Skeletal muscle satellite cell (primary cell): ENCODE measurements at regions not wholly inside any gene's neighbourhood (a gene's known extent, or its start where the extent isn't known, plus 50 kb on each side); places are given as distances from the start of the nearest gene placed in this dataset.

ENCODE experiments used
- H3K27me3 ChIP-seq: 2 replicates; pipeline ENCODE4 v1.7.0; 2013; ENCODE audit warnings: low read length; ENCODE audit not compliant: control insufficient read depth, insufficient read depth
- H3K36me3 ChIP-seq: 2 replicates; pipeline ENCODE4 v1.7.0; 2013; ENCODE audit warnings: mild to moderate bottlenecking, control low read depth, low read length; ENCODE audit not compliant: insufficient read depth
- H3K4me1 ChIP-seq: 2 replicates; pipeline ENCODE4 v1.7.0; 2013; ENCODE audit warnings: low read length; ENCODE audit not compliant: control insufficient read depth, insufficient read depth
- H3K4me2 ChIP-seq: 2 replicates; pipeline ENCODE4 v1.7.0; 2013; ENCODE audit warnings: mild to moderate bottlenecking, low read length
- H3K4me3 ChIP-seq: 2 replicates; pipeline ENCODE4 v1.7.0; 2013; ENCODE audit warnings: low read length
- H3K9ac ChIP-seq: 2 replicates; pipeline ENCODE4 v1.7.0; 2013; ENCODE audit warnings: mild to moderate bottlenecking, low read depth, low read length, moderate library complexity
- H3K9me3 ChIP-seq: replicated peaks from 2 replicates; pipeline ENCODE4 v1.7.0; 2013; ENCODE audit warnings: mild to moderate bottlenecking, control low read depth, low read length

DNA sequence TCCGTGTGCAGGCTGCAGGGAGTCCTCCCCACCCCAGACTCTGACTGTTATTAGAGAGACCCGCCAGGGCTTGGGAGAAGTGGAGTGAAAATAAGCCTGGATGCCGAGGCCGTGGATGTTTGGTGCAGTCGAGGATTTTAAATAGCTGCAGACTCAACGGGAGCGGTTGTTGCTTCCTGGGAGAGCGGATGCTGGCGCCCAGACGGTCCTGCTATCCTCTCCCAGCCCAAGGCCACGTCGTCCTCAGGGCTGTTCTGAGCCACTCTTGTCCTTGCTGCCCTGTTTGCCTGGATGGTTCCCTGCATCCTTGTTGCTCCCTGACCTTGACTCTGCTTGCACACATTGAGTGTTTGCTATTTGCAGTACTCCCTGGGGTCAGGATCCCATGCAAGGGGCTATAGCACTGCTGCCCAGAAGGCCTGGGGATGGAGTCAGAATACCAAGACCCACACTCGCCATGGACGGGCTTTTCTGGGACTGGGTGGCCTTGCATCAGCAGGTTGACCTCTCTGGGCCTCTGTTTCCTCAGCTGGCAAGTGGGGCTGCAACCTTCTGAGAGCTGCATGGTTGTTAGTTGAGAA lies 205.3 kb upstream of the C1orf174 start:
- Histone ChIP-seq H3K9ac (no peak overlapping the region), H3K4me1 (no peaks in the 10 kb centered on the region), H3K9me3 (peaks cover 16% of the 10 kb centered on the region), H3K4me3 (no peak overlapping the region), H3K36me3 (no peaks in the 10 kb centered on the region), H3K27me3 (no peaks in the 10 kb centered on the region), H3K4me2 (no peak overlapping the region)

DNA sequence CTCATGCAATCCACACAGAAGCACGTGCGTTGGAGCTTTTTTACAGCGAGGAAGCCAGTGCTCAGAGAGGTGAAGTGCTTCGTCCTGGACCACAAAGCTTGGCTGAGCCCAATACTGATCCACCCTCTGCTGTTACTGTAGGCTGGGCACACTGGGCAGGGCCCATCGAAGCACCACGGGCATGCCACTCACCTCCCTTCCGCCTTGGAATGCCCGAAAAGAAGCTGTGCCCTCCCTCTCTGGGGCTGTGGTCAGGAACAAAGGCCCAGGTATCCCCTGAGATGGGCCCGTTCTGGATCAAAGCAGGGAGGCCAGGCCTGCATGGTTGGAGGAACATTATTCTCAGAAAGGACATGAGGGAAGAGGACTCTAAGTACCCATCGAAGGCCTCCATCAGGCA lies 206.7 kb upstream of the C1orf174 start:
- Histone ChIP-seq H3K9me3 (peaks cover 21% of the 10 kb centered on the region), H3K27me3 (no peaks in the 10 kb centered on the region), H3K36me3 (no peaks in the 10 kb centered on the region), H3K4me2 (no peak overlapping the region), H3K4me1 (no peaks in the 10 kb centered on the region), H3K9ac (no peak overlapping the region), H3K4me3 (no peak overlapping the region)

DNA sequence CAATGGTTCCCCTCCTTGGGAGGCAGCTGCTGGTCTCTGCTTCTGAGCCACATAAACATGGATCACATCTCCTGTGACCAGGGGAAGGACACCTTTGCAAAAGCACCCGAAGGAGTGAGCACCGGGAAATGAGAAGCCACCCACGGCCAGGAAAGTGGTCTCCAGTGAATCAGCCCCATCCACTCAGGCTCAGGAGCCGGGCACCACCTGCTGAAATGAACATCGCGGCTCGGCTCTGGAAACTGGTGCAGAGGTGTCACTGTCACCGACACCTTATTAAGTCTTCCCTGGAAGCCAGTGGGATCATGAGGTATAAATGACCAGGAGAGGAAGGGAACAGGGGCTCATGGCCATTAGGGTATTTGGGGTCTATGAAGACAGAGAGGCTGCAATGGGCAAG lies 207.2 kb upstream of the C1orf174 start:
- peaks cover 21% of the 10 kb centered on the region for H3K9me3 ChIP-seq
- no peaks in the 10 kb centered on the region for H3K36me3 ChIP-seq
- no peaks in the 10 kb centered on the region for H3K4me1 ChIP-seq
- no peak overlapping the region for H3K9ac ChIP-seq
- H3K4me3 ChIP-seq = no peak overlapping the region
- no peaks in the 10 kb centered on the region for H3K27me3 ChIP-seq
- H3K4me2 ChIP-seq = no peak overlapping the region

DNA sequence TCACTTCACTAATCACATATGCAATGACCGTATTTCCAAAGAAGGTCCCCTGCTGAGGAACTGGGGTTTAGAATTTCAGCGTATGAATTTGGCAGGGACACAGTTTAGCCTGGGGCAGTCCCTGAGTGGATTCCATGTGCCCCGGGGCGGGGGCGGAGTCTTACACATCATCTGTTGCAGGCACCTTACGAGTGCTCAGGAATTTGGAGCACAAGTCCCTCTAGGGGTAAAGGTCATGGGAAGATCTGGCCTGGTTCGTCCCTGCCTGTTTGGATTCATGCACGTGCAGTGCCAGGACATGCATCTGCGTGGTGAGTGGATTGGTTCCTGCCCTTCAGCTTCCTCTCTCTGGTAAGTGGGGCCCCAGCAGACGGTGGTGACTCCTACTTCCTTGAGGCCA lies 208.3 kb upstream of the C1orf174 start:
- Histone ChIP-seq H3K36me3 (no peaks in the 10 kb centered on the region), H3K9me3 (peaks cover 25% of the 10 kb centered on the region), H3K9ac (no peak overlapping the region), H3K4me2 (no peak overlapping the region), H3K4me1 (no peaks in the 10 kb centered on the region), H3K27me3 (no peaks in the 10 kb centered on the region), H3K4me3 (no peak overlapping the region)

DNA sequence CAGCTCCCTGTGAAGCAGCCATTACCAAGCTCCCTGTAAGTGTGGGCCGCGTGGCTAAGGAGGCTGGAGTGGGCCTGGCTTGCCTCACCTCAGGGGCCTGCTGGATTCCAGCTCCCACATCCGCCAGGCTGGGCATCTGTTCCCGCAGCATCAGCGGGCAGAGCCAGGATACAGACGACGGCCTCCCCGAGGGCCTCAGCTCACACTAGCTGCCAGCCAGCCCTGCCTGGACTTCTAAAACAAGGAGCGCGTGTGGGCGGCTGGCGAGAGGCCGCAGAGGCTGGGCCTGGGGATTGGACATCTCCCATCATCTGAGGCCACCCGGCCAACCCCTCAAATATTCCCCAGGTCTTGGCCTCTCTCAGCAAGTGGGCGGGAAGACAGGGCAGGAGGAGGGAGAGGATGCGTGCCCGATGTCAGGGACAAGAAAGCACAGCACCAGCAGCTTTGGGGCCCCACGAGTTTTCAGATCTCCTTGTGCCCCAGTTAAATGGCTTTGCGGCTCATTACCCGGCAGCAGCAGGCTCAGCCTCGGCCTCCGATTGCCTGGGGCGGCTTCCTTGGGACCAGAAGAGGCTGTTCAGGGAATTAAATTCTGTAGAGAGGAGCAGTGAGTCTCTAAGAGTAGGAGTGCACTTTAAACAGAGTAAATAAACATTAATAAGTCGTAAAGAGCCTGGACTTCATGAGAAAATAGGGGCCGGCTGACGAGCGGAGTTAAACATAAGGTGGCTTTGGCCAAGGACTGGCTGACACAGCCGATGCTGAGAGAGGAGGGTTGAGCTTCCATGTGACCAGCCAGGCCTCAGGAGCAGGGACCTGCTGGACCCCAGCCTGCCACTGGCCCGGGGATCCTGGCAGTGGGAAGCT lies 208.9 kb upstream of the C1orf174 start:
- peaks cover 25% of the 10 kb centered on the region for H3K9me3 ChIP-seq
- H3K4me2 ChIP-seq = no peak overlapping the region
- no peak overlapping the region for H3K9ac ChIP-seq
- no peaks in the 10 kb centered on the region for H3K27me3 ChIP-seq
- no peak overlapping the region for H3K4me3 ChIP-seq
- no peaks in the 10 kb centered on the region for H3K4me1 ChIP-seq
- no peaks in the 10 kb centered on the region for H3K36me3 ChIP-seq

DNA sequence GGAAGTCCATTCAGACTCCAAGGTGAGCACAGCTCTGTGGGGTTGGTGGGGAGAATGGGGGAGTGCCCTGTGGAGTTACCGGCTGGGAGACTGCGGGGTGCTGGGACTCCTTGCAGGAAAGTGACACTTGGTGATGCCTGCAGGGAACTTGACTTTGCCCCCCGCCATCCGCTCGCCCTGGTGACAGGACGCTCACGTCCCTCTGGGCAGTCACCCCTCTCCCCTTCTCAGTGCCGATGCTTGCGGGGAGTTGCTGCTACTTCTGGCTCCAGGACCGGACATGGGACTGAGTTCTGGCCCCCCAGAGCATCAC lies 209.5 kb upstream of the C1orf174 start:
- H3K9me3 ChIP-seq = peaks cover 25% of the 10 kb centered on the region
- H3K4me3 ChIP-seq = no peak overlapping the region
- H3K4me2 ChIP-seq = no peak overlapping the region
- H3K27me3 ChIP-seq = no peaks in the 10 kb centered on the region
- no peaks in the 10 kb centered on the region for H3K36me3 ChIP-seq
- no peak overlapping the region for H3K9ac ChIP-seq
- no peaks in the 10 kb centered on the region for H3K4me1 ChIP-seq

DNA sequence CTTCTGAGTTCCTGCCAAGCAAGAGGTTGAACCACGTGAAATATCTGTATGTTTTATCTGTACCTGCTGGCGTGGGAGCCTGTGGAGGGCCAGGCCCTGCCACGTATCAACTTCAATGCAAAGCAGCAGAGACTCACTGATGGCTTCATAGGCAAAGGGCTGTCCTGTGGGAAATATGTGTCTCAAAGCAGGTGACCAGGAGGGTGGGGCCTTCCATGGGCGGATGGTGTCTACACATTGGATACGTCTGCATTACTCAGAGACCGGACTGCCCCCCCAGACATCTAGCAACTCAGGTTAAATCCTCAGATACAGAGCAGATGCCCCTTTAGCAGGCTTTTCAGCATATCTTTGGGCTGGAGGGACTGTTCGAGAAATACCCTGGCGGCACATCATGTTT lies 210.8 kb upstream of the C1orf174 start:
- Histone ChIP-seq H3K4me2 (no peak overlapping the region), H3K4me3 (no peak overlapping the region), H3K9me3 (peaks cover 25% of the 10 kb centered on the region), H3K4me1 (no peaks in the 10 kb centered on the region), H3K36me3 (no peaks in the 10 kb centered on the region), H3K27me3 (no peaks in the 10 kb centered on the region), H3K9ac (no peak overlapping the region)

DNA sequence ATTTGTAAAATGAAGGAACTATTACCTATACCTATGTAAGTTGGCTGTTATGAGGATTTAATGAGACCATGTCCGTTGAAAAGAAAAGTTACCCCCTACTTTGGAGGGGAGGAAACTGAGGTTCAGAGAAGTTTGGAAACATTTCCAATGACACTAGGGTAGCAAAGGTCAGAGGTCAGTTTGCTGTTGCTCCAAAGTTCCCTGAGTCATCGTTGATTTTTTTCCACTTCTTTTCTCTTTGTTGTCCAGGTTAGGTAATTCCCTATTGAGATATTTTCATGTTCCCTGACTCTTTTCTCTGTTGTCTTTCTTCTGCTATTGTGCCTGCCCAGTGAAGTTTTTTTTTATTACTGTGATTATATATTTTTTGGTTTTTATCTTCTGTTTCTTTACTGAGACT lies 213.8 kb upstream of the C1orf174 start:
- Histone ChIP-seq H3K27me3 (no peaks in the 10 kb centered on the region), H3K4me2 (no peak overlapping the region), H3K36me3 (no peaks in the 10 kb centered on the region), H3K4me1 (no peaks in the 10 kb centered on the region), H3K4me3 (no peak overlapping the region), H3K9ac (no peak overlapping the region), H3K9me3 (peaks cover 27% of the 10 kb centered on the region)

DNA sequence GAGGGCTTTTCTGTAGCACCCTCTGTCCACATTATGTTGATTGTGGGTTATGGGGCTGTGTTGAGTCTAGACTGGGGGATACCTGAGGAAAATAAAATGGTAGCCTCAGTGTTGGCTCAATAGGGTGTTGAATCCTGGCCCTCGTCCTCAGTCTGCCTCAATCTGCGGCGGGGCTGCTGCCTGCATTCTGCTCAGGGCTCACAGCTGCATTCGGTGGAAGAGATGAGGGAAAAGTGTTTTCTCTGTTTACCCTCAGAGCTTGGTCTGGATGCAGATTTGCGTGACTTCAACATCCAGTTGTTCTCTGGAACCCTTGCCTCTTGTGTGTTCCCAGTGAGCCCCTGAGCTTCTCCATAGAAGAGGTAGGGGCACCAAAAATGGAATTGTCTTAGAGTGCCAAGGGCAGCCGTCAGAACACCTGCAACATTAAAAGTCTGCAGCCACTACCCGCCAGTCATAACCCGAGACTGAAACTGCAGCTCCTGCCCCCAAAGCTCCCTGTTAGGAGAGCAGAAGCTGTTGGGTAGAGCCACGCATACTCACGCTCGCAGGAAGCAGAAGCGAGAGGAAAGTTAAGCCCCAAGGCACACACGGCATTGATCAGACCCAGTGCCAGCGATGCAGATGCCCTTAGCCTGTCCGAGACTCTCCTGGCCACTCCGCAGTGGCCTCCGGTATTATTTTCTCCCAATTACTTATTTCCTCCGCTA lies 215.3 kb upstream of the C1orf174 start:
- Histone ChIP-seq H3K9ac (no peak overlapping the region), H3K4me1 (no peaks in the 10 kb centered on the region)

DNA sequence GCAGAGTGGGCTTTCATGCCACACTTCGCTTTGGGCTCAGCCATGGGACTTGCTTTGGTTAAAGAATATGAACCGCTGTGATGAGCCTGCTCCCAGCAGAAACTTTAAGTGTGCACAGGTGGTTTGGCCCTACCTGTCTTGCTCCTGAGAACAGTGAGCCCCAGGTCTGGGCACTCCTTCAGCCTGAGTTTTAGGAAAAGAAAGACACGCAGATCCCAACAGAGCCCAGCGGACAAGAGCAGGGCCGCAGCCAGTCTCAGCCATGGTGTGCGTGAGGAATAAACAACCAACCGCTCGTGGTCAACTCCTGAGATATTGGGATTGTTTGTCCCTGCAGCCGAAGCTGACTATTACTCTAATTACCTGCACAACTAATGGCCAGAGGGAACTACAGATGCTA lies 217.1 kb upstream of the C1orf174 start:
- Histone ChIP-seq H3K9ac (no peak overlapping the region), H3K36me3 (no peaks in the 10 kb centered on the region), H3K4me1 (no peaks in the 10 kb centered on the region), H3K9me3 (peaks cover 25% of the 10 kb centered on the region), H3K27me3 (no peaks in the 10 kb centered on the region), H3K4me2 (no peak overlapping the region), H3K4me3 (no peak overlapping the region)

More for the DNA sequence above, 215.3 kb upstream of the C1orf174 start:
- H3K27me3 ChIP-seq = no peaks in the 10 kb centered on the region
- H3K9me3 ChIP-seq = peaks cover 30% of the 10 kb centered on the region
- H3K36me3 ChIP-seq = no peaks in the 10 kb centered on the region
- H3K4me3 ChIP-seq = no peak overlapping the region
- H3K4me2 ChIP-seq = no peak overlapping the region

DNA sequence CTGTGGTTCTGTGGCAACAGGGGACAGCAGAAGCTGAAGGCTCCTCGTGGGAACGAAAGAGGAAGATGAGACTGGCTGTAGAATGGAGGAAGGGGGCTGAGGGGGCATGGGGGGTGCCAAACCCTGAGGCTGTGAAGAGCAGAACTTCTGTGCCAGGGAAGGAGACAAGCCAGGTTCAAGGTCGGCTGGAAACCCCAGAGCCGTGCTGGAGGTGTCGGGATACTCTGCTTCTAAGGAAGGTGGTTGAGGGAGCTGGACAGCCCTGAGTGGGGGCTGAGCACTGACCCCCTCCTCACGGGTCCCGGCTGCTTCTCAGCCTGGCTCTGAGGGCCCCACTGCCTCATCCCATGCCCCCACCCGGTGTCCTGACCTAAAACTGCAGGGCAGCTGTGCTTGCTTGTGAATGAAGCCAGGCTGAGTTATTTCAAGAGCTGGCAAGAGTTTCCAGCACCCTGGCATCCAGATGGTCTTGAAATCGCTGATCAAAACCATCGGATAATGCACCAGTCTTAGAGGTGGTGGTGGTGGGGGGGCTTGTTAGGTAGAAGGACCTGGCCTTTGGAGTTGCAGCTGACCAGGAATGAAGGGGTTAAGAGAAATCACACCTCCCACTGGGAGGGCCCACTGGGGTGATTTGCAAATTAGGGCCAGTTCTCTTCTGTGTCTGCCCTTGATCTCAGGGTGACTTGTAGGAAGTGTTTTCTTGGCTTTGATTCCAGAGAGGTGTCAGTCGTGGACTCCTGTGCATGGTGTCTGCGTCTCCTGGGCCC lies 218.9 kb upstream of the C1orf174 start:
- Histone ChIP-seq H3K4me1 (no peaks in the 10 kb centered on the region), H3K27me3 (no peaks in the 10 kb centered on the region), H3K9ac (no peak overlapping the region), H3K4me3 (no peak overlapping the region), H3K9me3 (peaks cover 25% of the 10 kb centered on the region), H3K4me2 (no peak overlapping the region), H3K36me3 (no peaks in the 10 kb centered on the region)
